ENCODE measurements at regions not wholly inside any gene's neighbourhood (a gene's known extent, or its start where the extent isn't known, plus 50 kb on each side); places are given as distances from the start of the nearest gene placed in this dataset.

GRCh38 chr5:72005671-72006070 is 101.6 kb upstream of the MAP1B start:
- no peaks in the 10 kb centered on the region for H3K36me3 ChIP-seq
- H3K9ac ChIP-seq = no peak overlapping the region
- no peaks in the 10 kb centered on the region for H4K20me1 ChIP-seq
- no peaks in the 10 kb centered on the region for H3K9me3 ChIP-seq
- H3K4me2 ChIP-seq = peak overlapping the region; percentile 52
- H3K27ac ChIP-seq = no peak overlapping the region
- no peak for TF ChIP-seq Cebpa-rat (IDR thresholded peaks at IDR 0.05)
- H3K4me1 ChIP-seq = peaks cover 19% of the 10 kb centered on the region
- no peaks in the 10 kb centered on the region for H3K27me3 ChIP-seq
- no peak overlapping the region for H3K4me3 ChIP-seq

GRCh38 chr5:72006361-72006760 is 100.9 kb upstream of the MAP1B start:
- no peak for TF ChIP-seq Cebpa-rat (IDR thresholded peaks at IDR 0.05)
- H3K9ac ChIP-seq = no peak overlapping the region
- no peaks in the 10 kb centered on the region for H3K27me3 ChIP-seq
- H3K9me3 ChIP-seq = no peaks in the 10 kb centered on the region
- peaks cover 19% of the 10 kb centered on the region for H3K4me1 ChIP-seq
- H3K4me3 ChIP-seq = no peak overlapping the region
- no peaks in the 10 kb centered on the region for H4K20me1 ChIP-seq
- H3K4me2 ChIP-seq = 0 out of 2 replicates have a peak overlapping the region, but pooled peaks have one; percentile 52
- H3K36me3 ChIP-seq = no peaks in the 10 kb centered on the region
- no peak overlapping the region for H3K27ac ChIP-seq

GRCh38 chr5:72007336-72008111 is 99.8 kb upstream of the MAP1B start:
- H3K9me3 ChIP-seq = no peaks in the 10 kb centered on the region

GRCh38 chr5:72009280-72009679 is 98.0 kb upstream of the MAP1B start:
- H3K27ac ChIP-seq = no peak overlapping the region
- H3K4me3 ChIP-seq = no peak overlapping the region
- H3K9me3 ChIP-seq = no peaks in the 10 kb centered on the region
- H3K4me2 ChIP-seq = no peak overlapping the region
- no peak overlapping the region for H3K9ac ChIP-seq
- peaks cover 25% of the 10 kb centered on the region for H3K4me1 ChIP-seq
- TF ChIP-seq Cebpa-rat (IDR thresholded peaks at IDR 0.05) = no peak
- H4K20me1 ChIP-seq = no peaks in the 10 kb centered on the region
- no peaks in the 10 kb centered on the region for H3K27me3 ChIP-seq
- no peaks in the 10 kb centered on the region for H3K36me3 ChIP-seq

More at GRCh38 chr5:72007336-72008111, 99.8 kb upstream of the MAP1B start:
- Histone ChIP-seq H4K20me1 (no peaks in the 10 kb centered on the region), H3K36me3 (no peaks in the 10 kb centered on the region), H3K4me2 (no peak overlapping the region), H3K27ac (no peak overlapping the region), H3K27me3 (no peaks in the 10 kb centered on the region), H3K9ac (no peak overlapping the region), H3K4me3 (no peak overlapping the region), H3K4me1 (peaks cover 25% of the 10 kb centered on the region)
- no peak for TF ChIP-seq Cebpa-rat (IDR thresholded peaks at IDR 0.05)

- H3K36me3 ChIP-seq = no peaks in the 10 kb centered on the region
- no peak overlapping the region for H3K4me3 ChIP-seq
- H3K9me3 ChIP-seq = 0 out of 2 replicates have a peak, but pooled peaks cover 5% of the 10 kb centered on the region
- no peak overlapping the region for H3K9ac ChIP-seq
- no peak for TF ChIP-seq Cebpa-rat (IDR thresholded peaks at IDR 0.05)
- peaks cover 16% of the 10 kb centered on the region for H3K4me1 ChIP-seq
- H3K27me3 ChIP-seq = no peaks in the 10 kb centered on the region
- H3K4me2 ChIP-seq = no peak overlapping the region
- H4K20me1 ChIP-seq = no peaks in the 10 kb centered on the region
- no peak overlapping the region for H3K27ac ChIP-seq
Observed at GRCh38 chr5:72010430-72010829, 96.8 kb upstream of the MAP1B start.

- Histone ChIP-seq H3K4me1 (peaks cover 6% of the 10 kb centered on the region; the same call in 1 of the 2 replicates), H3K9ac (no peak overlapping the region), H4K20me1 (no peaks in the 10 kb centered on the region), H3K9me3 (0 out of 2 replicates have a peak, but pooled peaks cover 5% of the 10 kb centered on the region), H3K4me2 (no peak overlapping the region), H3K27ac (no peak overlapping the region), H3K4me3 (no peak overlapping the region), H3K36me3 (no peaks in the 10 kb centered on the region), H3K27me3 (no peaks in the 10 kb centered on the region)
- TF ChIP-seq Cebpa-rat (IDR thresholded peaks at IDR 0.05) = no peak
Observed at GRCh38 chr5:72012906-72013305, 94.4 kb upstream of the MAP1B start.

GRCh38 chr5:72013766-72014624 is 93.3 kb upstream of the MAP1B start:
- no peak for TF ChIP-seq Cebpa-rat (IDR thresholded peaks at IDR 0.05)
- no peaks in the 10 kb centered on the region for H4K20me1 ChIP-seq
- no peak overlapping the region for H3K9ac ChIP-seq
- H3K27ac ChIP-seq = no peak overlapping the region
- H3K36me3 ChIP-seq = no peaks in the 10 kb centered on the region
- 0 out of 2 replicates have a peak, but pooled peaks cover 5% of the 10 kb centered on the region for H3K9me3 ChIP-seq
- H3K4me1 ChIP-seq = peaks cover 6% of the 10 kb centered on the region; the same call in 1 of the 2 replicates
- H3K27me3 ChIP-seq = no peaks in the 10 kb centered on the region
- H3K4me2 ChIP-seq = no peak overlapping the region
- no peak overlapping the region for H3K4me3 ChIP-seq

- no peak for TF ChIP-seq Cebpa-rat (IDR thresholded peaks at IDR 0.05)
- Histone ChIP-seq H3K4me3 (no peak overlapping the region), H3K9ac (no peak overlapping the region), H3K27me3 (no peaks in the 10 kb centered on the region), H3K9me3 (0 out of 2 replicates have a peak, but pooled peaks cover 5% of the 10 kb centered on the region), H3K36me3 (no peaks in the 10 kb centered on the region), H3K4me1 (peaks cover 6% of the 10 kb centered on the region; the same call in 1 of the 2 replicates), H3K4me2 (no peak overlapping the region), H4K20me1 (no peaks in the 10 kb centered on the region), H3K27ac (no peak overlapping the region)
Observed at GRCh38 chr5:72015103-72015548, 92.1 kb upstream of the MAP1B start.

GRCh38 chr5:72018143-72018803 is 89.0 kb upstream of the MAP1B start:
- Histone ChIP-seq H3K9me3 (0 out of 2 replicates have a peak, but pooled peaks cover 5% of the 10 kb centered on the region), H3K4me1 (no peaks in the 10 kb centered on the region), H3K4me2 (no peak overlapping the region), H3K4me3 (no peak overlapping the region), H3K36me3 (no peaks in the 10 kb centered on the region), H3K27ac (no peak overlapping the region), H3K9ac (no peak overlapping the region), H4K20me1 (no peaks in the 10 kb centered on the region), H3K27me3 (no peaks in the 10 kb centered on the region)
- no peak for TF ChIP-seq Cebpa-rat (IDR thresholded peaks at IDR 0.05)
